Dendritic cell treated with granulocyte-macrophage colony-stimulating factor and Interleukin-4, amounts not matched to agents 40 ng/mL and 50 ng/mL, for 4 days (primary cell): ENCODE measurements at regions not wholly inside any gene's neighbourhood (a gene's known extent, or its start where the extent isn't known, plus 50 kb on each side); places are given as distances from the start of the nearest gene placed in this dataset.
A peak's percentile ranks its signal among the peaks of the same experiment; 100 is the strongest.

Experiments
- H3K27ac Mint-ChIP-seq: one replicate; pipeline ENCODE4 v1.8.0; 2022; ENCODE audit warnings: mild to moderate bottlenecking, mixed read lengths
- H3K27me3 Mint-ChIP-seq: one replicate; pipeline ENCODE4 v1.8.0; 2022; ENCODE audit warnings: mild to moderate bottlenecking, mixed read lengths
- H3K36me3 Mint-ChIP-seq: one replicate; pipeline ENCODE4 v1.8.0; 2022; ENCODE audit warnings: low read depth, mixed read lengths
- H3K4me1 Mint-ChIP-seq: one replicate; pipeline ENCODE4 v1.8.0; 2022; ENCODE audit warnings: low read depth, mixed read lengths
- H3K4me3 Mint-ChIP-seq: one replicate; pipeline ENCODE4 v1.8.0; 2022; ENCODE audit warnings: mild to moderate bottlenecking, moderate library complexity, mixed read lengths
- H3K9me3 Mint-ChIP-seq: one replicate; pipeline ENCODE4 v1.8.0; 2022; ENCODE audit warnings: mixed read lengths
- intact Hi-C: fragments of 100-400 bp; cut with micrococcal nuclease; formaldehyde crosslinking; loops from one replicate; pipeline ENCODE4 v1.15.0; 2022

DNA sequence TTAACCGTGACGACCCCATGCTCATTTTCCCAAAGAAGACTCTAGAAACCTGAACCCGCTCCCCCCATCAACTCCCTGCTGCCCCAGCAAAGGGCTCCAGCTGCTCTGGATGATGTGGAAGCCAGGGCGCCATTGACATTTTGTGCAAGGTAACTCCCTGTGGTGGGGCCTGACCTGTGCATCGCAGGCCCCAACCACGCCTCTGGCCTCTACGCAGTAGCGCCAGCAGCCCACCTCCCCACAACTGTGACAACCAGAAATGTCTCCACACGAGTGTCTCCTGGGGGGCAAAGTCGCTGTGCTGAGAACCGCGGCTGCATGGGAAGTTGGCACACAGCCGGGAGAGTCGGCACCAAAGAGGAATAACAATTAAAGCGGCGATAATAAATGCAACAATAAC lies 86.9 kb upstream of the PRR5 start:
- no peaks in the 10 kb centered on the region for H3K27me3 Mint-ChIP-seq
- no peak overlapping the region for H3K4me3 Mint-ChIP-seq
- H3K4me1 Mint-ChIP-seq = no peaks in the 10 kb centered on the region
- H3K27ac Mint-ChIP-seq = no peak overlapping the region
- peaks cover 35% of the 10 kb centered on the region for H3K9me3 Mint-ChIP-seq
- intact Hi-C loops = no loop called here
- H3K36me3 Mint-ChIP-seq = no peaks in the 10 kb centered on the region

DNA sequence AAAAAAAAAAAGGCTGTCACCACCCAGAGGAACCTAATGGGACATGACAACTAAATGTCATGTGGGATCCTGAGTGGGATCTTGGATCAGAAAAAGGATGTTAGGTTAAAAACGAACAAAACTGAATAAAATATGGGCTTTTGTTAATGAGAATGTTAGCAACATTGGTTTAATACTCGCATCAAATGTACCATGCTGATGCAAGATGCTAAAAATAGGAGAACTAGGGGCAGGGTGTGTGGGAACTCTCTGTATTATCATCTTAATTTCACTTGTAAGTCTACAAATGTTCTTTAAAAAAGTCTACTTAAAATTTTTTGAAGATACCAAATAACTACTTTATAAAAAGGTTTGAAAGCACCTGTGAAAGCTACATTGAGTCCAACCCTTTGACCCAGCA lies 88.8 kb upstream of the PRR5 start:
- intact Hi-C loops = no loop called here
- H3K27me3 Mint-ChIP-seq = no peaks in the 10 kb centered on the region
- H3K27ac Mint-ChIP-seq = no peak overlapping the region
- H3K4me1 Mint-ChIP-seq = no peaks in the 10 kb centered on the region
- no peak overlapping the region for H3K4me3 Mint-ChIP-seq
- peaks cover 38% of the 10 kb centered on the region for H3K9me3 Mint-ChIP-seq
- H3K36me3 Mint-ChIP-seq = no peaks in the 10 kb centered on the region

DNA sequence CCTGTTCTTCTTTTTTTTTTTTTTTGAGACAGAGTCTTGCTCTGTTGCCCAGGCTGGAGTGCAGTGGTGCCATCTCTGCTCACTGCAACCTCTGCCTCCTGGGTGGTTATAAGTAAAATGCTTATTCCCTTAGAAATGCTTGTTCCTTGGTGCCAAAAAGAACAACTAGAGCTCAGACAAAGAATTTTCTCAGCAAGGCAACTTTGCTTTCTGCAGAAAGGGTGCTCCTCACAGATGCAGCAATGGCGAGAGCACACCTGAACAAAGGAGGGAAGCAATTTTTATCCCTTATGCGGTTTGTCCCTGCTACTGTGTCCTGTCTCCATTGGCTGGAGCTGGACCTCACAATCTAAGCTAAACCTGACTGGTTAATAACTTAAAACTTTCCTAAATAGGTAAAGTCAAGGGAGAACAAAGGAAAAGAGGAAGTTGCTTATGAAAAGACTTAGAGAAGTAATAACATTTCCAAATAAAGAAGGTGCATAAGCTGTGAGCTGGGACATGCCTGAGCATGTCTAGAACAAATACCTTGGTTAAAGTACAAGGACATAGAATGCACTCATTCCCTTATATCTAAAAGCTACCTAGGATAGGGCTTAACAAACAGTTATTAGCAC lies 90.0 kb upstream of the PRR5 start:
- Mint-ChIP-seq H3K27ac (no peak overlapping the region), H3K4me3 (no peak overlapping the region), H3K9me3 (peaks cover 38% of the 10 kb centered on the region), H3K36me3 (no peaks in the 10 kb centered on the region), H3K27me3 (no peaks in the 10 kb centered on the region), H3K4me1 (no peaks in the 10 kb centered on the region)
- intact Hi-C loops = no loop called here

DNA sequence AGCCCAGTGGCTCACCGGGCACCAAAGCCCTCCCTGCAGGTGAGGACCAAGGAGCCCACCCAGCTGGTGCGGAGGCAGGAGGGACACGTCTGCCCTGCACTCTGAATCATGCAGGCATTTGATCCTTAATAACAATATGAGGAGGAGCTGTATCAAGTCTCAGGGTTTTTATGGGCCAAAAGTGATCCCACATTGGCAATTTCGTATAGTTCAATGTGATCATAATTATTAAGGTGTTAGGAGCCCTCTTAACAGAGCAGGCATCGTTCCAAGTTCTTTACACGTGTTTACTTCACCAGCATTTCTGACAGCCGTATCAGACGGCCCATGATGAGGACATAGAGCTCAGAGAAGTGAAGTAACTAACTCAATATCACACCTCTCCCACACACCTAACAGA lies 91.9 kb upstream of the PRR5 start:
- no peak overlapping the region for H3K4me3 Mint-ChIP-seq

DNA sequence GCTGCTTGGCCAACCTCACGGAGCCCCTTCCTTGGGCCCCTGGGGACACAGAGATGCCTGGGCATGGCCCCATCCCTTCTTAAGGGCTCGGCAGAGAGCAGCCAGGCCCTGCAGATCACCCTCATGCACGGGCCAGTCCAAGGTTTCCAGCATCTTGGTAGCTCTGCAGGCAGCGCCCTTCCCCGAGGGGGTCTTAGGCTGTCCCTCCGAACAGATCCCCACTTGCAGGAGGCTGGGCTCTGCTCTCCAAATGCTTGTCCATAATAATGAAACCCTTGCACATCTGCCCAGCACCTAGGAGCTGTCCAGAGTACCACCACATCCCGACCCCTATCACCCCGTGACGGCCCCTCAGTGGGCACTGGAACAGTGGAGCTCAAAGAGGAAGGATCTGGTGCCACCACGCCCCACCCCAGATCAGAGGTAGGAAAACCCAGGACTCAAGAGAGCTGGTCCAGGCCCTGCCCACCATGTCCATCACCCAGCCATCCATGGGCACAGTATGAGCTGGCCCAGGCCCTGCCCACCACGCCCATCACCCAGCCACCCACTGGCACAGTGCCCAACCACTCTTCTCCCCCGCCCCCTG lies 92.5 kb upstream of the PRR5 start:
- Mint-ChIP-seq H3K36me3 (no peaks in the 10 kb centered on the region), H3K4me3 (no peak overlapping the region), H3K4me1 (peaks cover 17% of the 10 kb centered on the region), H3K9me3 (peaks cover 30% of the 10 kb centered on the region), H3K27me3 (peaks cover 15% of the 10 kb centered on the region), H3K27ac (no peak overlapping the region)
- intact Hi-C loops = no loop called here

More for the DNA sequence above, 91.9 kb upstream of the PRR5 start:
- Mint-ChIP-seq H3K36me3 (no peaks in the 10 kb centered on the region), H3K27ac (no peak overlapping the region), H3K27me3 (peaks cover 10% of the 10 kb centered on the region), H3K9me3 (peaks cover 36% of the 10 kb centered on the region), H3K4me1 (peaks cover 11% of the 10 kb centered on the region)
- intact Hi-C loops = no loop called here

DNA sequence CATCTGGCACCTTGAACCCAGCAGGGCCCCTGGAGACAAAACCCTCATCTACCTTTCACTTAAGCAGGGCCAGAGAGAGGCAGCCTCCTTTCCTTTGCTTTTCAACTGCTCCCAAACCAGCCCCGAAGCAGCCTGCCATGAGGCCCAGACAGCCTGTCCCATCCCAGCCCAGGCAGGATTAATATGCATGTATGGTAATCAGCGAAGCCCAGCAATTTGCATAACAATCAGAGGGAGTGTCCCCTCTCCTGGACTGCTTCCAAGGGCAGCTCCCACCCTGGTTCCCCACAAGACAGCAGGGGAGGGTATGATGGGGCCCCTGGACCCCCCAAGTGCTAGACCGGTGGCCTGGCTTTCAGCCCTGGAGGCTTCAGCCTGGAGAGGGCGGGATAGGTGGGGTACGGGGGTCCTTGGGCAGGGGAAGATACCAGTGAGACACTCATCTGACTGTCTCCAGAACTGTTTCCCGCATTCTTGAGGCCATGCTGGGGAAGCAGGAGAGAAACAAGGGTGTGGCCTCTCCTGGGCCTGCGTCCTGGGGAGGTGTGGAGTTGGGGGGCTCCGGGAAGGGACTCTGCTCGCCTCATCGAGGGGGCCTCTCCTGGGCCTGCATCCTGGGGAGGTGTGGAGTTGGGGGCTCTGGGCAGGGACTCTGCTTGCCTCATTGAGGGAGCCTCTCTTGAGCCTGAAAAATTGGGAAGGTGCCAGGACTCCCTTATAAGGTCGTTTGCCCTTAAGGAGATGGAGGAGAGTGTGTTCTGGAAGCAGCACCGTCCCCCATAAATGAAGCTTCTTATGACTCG lies 93.2 kb upstream of the PRR5 start:
- intact Hi-C loops = no loop called here
- H3K4me3 Mint-ChIP-seq = no peak overlapping the region

DNA sequence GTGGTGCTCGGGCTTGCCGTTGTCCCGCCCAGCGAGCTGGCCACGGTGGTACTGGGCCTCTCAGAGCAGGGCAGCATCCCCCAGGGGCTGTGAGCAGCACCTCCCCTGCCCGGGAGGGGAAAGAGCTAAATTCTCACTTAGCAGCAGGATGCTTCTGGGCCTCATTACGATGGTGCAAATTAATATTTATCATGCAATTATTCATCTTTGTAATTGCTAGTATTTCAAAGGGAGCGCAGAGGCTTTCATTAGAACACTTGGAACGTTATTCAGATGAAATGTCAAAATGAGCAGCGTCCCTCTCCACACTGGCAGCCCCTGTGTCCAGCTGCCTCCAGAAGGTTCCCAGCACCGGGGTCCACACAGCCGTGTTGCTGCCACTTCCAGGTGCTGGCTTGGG lies 95.9 kb upstream of the PRR5 start:
- H3K36me3 Mint-ChIP-seq = no peaks in the 10 kb centered on the region
- H3K27me3 Mint-ChIP-seq = peaks cover 15% of the 10 kb centered on the region
- intact Hi-C loops = no loop called here
- H3K9me3 Mint-ChIP-seq = peaks cover 13% of the 10 kb centered on the region
- no peak overlapping the region for H3K4me3 Mint-ChIP-seq
- H3K4me1 Mint-ChIP-seq = peaks cover 34% of the 10 kb centered on the region
- no peak overlapping the region for H3K27ac Mint-ChIP-seq

More for the DNA sequence above, 93.2 kb upstream of the PRR5 start:
- H3K27me3 Mint-ChIP-seq = peaks cover 15% of the 10 kb centered on the region
- peaks cover 25% of the 10 kb centered on the region for H3K9me3 Mint-ChIP-seq
- H3K27ac Mint-ChIP-seq = no peak overlapping the region
- H3K4me1 Mint-ChIP-seq = peaks cover 24% of the 10 kb centered on the region
- H3K36me3 Mint-ChIP-seq = no peaks in the 10 kb centered on the region

DNA sequence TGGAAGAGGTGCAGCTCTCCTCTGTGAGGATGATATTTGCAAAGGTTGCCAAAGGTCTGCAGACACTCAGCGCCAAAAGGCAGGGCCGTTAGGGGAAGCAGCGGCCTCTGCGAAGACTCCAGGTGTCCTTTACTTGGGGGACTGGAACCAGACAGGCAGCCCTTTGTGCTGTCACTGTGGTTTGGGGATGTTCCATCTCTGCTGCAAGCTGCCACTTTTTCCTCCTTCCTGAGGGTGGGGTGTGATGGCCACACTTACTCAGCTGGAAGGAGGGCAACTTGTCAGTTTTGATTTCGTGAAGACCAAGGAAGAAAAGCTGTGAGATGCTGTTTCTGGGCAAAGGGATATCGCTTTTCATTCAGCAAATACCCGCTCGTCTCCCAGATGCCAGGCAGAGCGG lies 96.5 kb upstream of the PRR5 start:
- Mint-ChIP-seq H3K4me3 (no peak overlapping the region), H3K9me3 (peaks cover 7% of the 10 kb centered on the region), H3K27ac (no peak overlapping the region), H3K36me3 (no peaks in the 10 kb centered on the region), H3K4me1 (peaks cover 39% of the 10 kb centered on the region), H3K27me3 (peaks cover 22% of the 10 kb centered on the region)
- intact Hi-C loops = no loop called here

DNA sequence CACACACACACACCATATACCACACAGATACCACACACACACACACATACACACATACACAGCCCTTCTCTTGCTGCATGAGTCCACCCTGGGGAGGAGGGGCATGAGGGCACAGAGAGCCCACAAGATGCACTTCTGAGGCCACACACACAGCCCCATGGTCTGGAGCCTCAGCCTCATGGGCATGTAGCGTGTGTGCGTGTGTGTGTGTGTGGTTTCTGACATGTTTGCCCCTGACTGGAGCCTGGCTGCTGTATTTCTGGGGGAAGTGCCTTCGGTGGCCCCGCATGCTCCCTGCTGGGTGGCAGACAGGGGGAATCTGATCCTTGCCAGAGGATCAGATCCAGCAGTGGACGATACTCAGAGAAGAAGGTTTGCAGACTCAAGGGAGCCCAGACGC lies 97.0 kb upstream of the PRR5 start:
- Mint-ChIP-seq H3K4me3 (no peak overlapping the region), H3K36me3 (no peaks in the 10 kb centered on the region), H3K4me1 (peaks cover 40% of the 10 kb centered on the region), H3K27me3 (peaks cover 25% of the 10 kb centered on the region), H3K9me3 (peaks cover 2% of the 10 kb centered on the region), H3K27ac (no peak overlapping the region)
- intact Hi-C loops = no loop called here

DNA sequence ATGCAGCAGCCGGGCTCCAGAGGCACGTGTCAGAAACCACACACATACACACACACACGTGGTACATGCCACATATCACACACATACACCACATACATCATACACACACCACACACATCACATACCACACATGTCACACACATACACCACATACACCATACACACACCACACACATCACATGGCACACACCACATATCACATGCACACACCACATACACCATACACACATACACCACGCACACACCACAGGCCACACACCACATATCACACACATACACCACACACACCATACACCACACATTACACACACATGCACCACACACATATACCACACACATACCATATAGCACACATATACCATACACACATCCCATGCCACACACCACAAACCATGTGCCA lies 97.5 kb upstream of the PRR5 start:
- Mint-ChIP-seq H3K27ac (no peak overlapping the region), H3K4me3 (no peak overlapping the region), H3K36me3 (no peaks in the 10 kb centered on the region), H3K4me1 (peaks cover 40% of the 10 kb centered on the region), H3K27me3 (peaks cover 25% of the 10 kb centered on the region), H3K9me3 (no peaks in the 10 kb centered on the region)
- intact Hi-C loops = no loop called here

DNA sequence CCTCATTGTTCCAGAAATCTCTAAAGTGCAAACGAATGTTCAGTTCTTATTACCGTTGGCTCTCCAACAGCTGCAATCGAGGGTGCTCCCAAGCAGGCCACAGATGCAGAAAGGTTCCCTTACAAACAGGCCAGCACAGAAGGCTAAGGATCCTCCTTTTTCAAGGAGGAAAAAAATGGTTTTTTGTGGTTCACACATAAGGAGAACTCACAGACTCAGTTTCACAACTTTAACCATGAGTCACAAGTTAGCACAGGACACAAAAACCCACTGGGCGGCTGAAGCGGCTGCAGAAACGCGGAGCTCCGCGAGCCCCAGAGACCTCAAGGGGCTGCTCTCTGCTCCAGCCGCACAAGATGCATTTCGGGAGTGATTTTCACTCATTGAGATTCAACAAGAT lies 98.2 kb upstream of the PRR5 start:
- peak overlapping the region; percentile 29 for H3K27ac Mint-ChIP-seq
- intact Hi-C loops = no loop called here
- no peaks in the 10 kb centered on the region for H3K9me3 Mint-ChIP-seq
- H3K4me1 Mint-ChIP-seq = peaks cover 40% of the 10 kb centered on the region
- no peak overlapping the region for H3K4me3 Mint-ChIP-seq
- H3K27me3 Mint-ChIP-seq = peaks cover 25% of the 10 kb centered on the region
- H3K36me3 Mint-ChIP-seq = no peaks in the 10 kb centered on the region

DNA sequence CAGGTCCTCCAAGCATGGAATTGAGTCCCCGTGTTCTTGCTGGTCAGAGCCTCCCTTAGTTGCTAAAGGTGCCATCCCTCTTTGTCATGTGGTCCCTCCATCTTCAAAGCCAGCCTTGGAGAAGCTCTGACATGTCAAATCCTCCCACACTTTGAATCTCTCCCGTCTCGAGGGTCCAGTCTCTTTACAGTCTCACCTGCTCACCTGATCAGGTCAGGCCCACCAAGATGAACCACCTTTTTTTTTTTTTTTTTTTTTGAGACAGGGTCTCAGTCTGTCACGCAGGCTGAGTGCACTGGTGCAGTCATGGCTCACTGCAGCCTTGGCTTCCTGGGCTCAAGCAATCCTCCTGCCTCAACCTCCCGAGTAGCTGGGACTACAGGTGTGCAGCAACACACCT lies 100.3 kb upstream of the PRR5 start:
- Mint-ChIP-seq H3K36me3 (no peaks in the 10 kb centered on the region), H3K27me3 (peaks cover 30% of the 10 kb centered on the region), H3K27ac (no peak overlapping the region), H3K9me3 (no peaks in the 10 kb centered on the region), H3K4me1 (peaks cover 40% of the 10 kb centered on the region), H3K4me3 (no peak overlapping the region)
- intact Hi-C loops = no loop called here

DNA sequence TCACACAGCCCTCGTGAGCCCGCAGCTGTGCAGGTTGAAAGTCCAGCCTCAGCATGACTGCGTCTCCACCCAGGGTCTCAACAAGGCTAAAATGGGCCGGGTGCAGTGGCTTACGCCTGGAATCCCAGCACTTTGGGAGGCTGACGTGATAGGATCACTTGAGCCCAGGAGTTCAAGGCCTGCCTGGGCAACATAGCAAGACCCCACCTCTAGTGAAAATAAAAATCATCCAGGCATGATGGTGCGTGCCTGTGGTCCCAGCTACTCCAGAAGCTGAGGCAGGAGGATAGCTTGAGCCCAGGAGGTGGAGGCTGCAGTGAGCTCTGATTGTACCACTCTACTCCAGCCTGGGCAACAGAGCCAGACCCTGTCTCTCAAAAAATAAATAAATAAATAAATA lies 100.8 kb upstream of the PRR5 start:
- H3K27me3 Mint-ChIP-seq = peaks cover 35% of the 10 kb centered on the region
- peaks cover 42% of the 10 kb centered on the region for H3K4me1 Mint-ChIP-seq
- no peak overlapping the region for H3K4me3 Mint-ChIP-seq
- H3K9me3 Mint-ChIP-seq = no peaks in the 10 kb centered on the region
- H3K27ac Mint-ChIP-seq = no peak overlapping the region
- no peaks in the 10 kb centered on the region for H3K36me3 Mint-ChIP-seq
- intact Hi-C loops = no loop called here

DNA sequence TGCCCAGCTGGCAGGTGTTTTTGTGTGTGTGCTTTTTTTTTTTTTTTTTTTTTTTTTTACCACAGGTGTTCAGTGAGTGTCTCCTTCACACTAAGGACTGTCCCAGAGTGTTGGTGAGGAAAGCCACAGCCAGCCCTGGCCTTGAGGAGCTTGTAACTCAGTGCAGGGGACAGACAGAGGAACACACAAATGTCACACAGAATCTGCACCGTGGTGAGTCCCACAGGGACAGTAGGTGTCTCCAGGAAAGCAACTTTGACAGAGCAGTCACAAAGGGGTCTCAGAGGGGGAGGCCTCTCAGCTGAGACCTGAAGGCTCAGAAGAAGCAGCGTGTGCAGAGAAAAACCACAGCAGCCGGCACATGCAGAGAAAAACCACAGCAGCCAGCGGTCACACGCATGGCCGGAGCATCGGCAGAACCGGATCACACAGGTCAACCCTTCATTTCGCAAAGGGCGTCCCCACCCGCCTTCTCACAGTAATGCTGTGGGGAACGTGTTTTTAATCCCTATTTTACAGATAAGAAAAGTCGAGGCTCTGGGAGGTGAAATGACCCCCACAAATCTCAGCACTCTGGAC lies 101.7 kb upstream of the PRR5 start:
- Mint-ChIP-seq H3K27me3 (peaks cover 37% of the 10 kb centered on the region), H3K36me3 (no peaks in the 10 kb centered on the region), H3K4me1 (peaks cover 41% of the 10 kb centered on the region), H3K4me3 (no peak overlapping the region), H3K9me3 (no peaks in the 10 kb centered on the region), H3K27ac (no peak overlapping the region)
- intact Hi-C loops = no loop called here
